ENCODE measurements at regions not wholly inside any gene's neighbourhood (a gene's known extent, or its start where the extent isn't known, plus 50 kb on each side); places are given as distances from the start of the nearest gene placed in this dataset.
"Not testable (repeated sequence)": the region's sequence is repeated elsewhere in the genome, so short reads cannot be mapped to it uniquely, and the experiment has no call there.

DNA sequence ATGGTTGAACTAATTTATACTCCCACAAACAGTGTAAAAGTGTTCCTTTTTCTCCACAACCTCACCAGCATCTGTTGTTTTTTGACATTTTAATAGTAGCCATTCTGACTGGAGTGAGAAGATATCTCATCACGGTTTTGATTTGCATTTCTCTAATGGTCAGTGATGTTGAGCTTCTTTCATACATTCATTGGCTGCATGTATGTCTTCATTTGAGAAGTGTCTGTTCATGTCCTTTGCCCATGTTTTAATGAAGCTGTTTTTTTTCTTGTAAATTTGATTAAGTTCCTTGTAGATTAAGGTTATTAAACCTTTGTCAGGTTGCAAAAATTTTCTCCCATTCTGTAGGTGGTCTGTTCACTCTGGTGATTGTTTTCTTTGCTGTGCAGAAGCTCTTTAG lies 281.1 kb downstream of the PTH2R start:
- DNase-seq, result not testable (repeated sequence)

DNA sequence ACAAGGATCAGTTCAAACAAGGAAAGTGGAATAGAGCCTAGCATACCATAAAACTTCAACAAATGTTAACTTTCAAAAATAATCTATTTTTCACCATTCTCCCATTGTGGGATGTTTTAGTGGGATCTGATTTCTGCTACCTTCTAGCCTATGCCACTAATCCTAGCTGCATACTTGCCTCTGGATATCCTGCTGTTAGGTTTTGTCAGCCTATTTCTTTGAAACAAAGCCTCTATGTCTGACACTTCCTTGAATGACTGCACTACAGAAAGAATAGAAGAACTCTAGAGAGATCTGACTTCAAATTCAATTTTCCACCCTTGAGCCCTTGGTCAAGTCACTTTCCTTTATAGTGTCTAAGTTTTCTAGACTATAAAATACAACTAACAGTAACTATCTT lies 291.5 kb downstream of the PTH2R start:
- DNase-seq, result no peak

- DNase-seq, result no peak
Measured at GRCh38 chr2:208708486-208708885, 301.9 kb downstream of the PTH2R start.

GRCh38 chr2:208711598-208711997 lies 305.0 kb downstream of the PTH2R start:
- DNase-seq, result no peak

DNA sequence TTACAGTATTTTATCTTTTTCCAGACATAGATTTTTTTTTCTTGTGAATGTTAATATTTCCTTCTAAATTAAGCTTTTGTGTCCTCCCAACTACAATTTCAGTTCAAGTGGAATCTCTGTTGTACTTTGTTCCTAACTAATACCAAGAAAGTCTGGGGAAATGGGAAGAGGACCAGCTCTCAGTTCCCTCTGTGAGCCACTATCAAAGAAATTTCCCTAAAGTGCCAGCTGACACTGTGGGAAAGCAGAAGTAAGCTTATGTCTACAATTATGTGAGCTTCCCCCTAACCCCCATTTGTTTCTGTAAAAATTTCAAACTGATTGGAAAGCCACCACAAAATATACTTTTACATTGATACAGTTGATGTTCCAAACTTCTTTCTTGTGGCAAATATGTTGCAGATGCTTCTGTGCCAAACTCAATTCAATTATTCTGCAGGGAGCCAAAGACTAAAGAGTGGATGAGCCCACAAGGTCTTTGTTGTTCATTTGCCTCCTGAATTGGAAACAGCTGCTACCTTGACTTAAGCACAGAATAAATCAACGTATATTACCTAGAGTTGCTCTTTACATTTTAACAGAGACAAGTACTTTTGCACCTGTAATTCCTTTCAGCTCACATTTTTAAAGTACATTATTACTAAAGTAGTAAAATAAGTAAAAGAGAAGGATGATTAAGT lies 306.6 kb downstream of the PTH2R start:
- DNase-seq, result no peak

DNA sequence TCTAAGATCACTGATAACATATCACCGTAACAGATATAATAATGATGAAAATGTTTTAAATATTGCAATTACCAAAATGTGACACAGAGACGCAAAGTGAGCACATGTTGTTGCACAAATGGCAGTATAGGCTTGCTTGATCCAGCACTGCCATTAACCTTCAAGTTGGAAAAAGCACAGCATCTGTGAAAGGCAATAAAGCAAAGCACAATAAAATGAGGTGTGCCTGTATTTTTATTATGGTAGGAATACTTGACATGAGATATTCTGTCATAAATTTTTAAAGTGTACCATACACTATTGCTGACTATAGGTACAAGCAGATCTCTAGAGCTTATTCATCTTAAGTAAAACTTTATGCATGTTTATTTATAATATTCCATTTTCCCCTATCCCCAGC lies 312.2 kb downstream of the PTH2R start:
- no peak for DNase-seq

DNA sequence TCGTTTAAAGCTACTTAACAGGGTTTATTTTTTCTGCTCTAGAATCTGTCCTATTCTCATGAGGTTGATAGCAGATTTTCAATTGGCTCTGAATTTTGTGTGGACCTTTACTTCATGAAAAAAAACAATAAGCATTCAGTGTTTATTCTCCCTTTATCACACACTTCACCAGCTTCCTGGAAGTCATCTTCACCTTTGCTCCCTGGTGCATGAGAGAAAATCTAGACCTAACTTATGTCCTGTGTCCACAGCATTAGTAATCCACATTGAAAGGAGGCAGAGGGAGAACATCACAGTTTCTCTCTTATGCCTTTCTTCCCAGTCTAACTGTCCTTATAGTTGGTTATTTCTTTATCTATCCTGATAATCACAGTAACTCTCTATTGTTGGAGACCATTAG lies 316.1 kb downstream of the PTH2R start:
- no peak for DNase-seq

- DNase-seq, result no peak
Measured at GRCh38 chr2:208725280-208725679, 318.7 kb downstream of the PTH2R start.

- no peak for DNase-seq
Measured at GRCh38 chr2:208726242-208726641, 319.6 kb downstream of the PTH2R start.

DNA sequence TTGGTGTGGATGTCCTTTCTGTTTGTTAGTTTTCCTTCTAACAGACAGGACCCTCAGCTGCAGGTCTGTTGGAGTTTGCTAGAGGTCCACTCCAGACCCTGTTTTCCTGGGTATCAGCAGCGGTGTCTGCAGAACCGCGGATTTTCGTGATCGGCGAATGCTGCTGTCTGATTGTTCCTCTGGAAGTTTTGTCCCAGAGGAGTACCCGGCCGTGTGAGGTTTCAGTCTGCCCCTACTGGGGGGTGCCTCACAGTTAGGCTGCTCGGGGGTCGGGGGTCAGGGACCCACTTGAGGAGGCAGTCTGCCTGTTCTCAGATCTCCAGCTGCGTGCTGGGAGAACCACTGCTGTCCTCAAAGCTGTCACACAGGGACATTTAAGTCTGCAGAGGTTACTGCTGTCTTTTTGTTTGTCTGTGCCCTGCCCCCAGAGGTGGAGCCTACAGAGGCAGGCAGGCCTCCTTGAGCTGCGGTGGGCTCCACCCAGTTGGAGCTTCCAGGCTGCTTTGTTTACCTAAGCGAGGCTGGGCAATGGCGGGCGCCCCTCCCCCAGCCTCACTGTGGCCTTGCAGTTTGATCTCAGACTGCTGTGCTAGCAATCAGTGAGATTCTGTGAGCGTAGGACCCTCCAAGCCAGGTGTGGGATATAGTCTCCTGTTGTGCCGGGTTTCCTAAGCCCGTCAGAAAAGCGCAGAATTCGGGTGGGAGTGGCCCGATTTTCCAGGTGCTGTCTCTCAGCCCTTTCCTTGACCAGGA lies 345.2 kb downstream of the PTH2R start:
- DNase-seq, result not testable (repeated sequence)

- no peak for DNase-seq
Measured at GRCh38 chr2:208757364-208757763, 350.8 kb downstream of the PTH2R start.

- DNase-seq, result not testable (repeated sequence)
Measured at GRCh38 chr2:208773074-208773473, 366.5 kb downstream of the PTH2R start.

DNA sequence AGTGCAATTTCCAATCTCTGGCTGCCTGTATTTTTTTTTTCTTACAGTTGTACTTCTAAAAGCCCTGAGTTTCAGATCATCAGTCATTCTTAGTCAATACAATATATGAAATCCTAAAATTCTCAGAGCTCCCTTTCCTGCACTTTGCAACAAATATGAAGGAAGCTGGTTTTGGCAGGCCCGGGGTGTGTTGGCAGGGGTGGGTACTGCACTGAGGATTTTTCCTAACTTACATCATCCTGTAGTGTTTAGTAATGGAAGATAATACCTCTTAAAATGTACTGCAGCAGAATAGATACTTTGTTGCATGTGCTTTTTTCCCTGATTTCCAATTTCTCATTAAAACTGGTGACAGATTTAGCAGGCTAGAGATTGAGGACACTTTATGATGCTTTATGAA lies 374.6 kb downstream of the PTH2R start:
- DNase-seq, result no peak

- DNase-seq, result no peak
Measured at GRCh38 chr2:208782097-208782496, 375.5 kb downstream of the PTH2R start.

- DNase-seq, result no peak
Measured at GRCh38 chr2:208783184-208783583, 376.6 kb downstream of the PTH2R start.

- not testable (repeated sequence) for DNase-seq
Measured at GRCh38 chr2:208784774-208785173, 378.2 kb downstream of the PTH2R start.

DNA sequence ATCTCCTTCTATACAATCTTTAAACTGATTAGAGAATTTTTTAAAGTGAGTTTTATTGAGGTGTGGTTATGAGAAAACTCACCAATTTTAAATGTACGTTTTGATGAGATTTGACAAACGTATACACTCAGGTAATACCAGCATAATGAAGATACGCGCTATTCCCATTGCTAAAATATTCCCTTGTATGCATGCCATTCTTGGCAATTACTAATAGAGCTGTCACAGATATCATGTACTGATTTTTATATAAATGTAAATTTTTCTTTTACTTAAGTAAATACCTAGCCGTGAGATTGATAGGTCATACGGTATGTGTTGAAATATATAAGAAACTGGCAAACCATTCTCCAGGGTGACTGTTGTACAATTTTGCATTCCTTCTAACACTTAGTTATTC lies 384.7 kb downstream of the PTH2R start:
- no peak for DNase-seq

DNA sequence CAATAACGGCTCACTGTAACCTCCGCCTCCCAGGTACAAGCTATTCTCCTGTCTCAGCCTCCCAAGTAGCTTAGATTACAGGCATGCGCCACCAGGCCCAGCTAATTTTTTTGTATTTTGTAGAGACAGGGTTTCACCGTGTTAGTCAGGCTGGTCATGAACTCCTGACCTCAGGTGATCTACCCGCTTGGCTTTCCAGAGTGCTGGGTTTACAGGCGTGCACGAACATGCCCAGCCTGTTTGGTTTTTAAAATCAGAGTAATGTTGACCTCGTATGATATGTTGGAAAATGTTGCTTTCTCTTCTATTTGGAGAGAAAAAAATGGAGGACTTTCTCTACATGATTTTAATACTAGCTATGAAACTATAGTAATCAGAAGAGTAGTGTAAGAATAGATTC lies 386.2 kb downstream of the PTH2R start:
- DNase-seq, result no peak

DNA sequence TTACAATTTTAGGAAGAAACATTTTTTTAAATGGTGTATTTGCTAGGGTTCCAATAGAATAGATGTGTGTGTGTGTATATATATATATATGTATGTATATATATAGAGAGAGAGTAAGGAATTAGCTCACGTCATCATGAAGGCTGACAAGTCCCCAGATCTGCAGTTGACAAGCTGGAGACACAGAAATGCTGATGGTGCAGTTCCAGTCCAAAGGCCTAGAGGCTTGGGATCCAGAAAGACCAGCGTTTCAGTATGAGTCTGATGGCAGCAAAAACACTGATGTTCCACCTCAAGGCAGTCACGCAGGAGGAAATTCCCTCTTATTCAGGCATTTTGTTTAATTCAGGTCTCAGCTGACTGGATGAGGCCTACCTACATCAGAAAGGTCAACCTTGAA lies 386.8 kb downstream of the PTH2R start:
- DNase-seq, result no peak

DNA sequence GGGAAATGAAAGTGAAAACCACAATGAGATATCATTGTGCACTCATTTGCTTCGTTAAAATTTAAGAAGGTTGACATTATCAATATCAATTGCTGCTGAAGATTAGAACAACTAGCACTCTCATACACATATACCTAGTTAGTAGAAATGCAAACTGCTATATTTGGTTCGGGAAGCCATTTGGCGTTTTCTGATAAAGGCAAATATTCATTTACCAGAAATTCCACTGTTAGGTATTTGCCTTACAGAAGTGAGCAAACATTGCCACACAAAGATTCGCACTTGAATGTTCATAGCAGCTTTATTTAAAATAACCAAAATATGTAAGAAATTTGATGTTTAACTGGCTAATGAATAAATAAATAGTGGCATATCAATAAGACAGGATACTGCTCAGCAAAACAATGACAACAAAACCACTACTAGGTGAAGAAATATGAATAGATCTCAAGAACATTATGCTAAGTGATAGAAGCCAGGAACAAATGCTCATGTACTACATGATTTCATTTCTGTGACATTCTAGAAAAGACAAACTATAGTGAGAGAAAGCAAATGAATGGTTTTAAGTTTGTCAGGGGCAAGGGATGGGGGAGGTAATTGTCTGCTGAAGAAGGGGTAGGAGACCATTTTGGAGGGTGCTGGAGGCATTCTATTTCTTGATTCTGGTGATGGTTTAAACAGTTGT lies 387.8 kb downstream of the PTH2R start:
- no peak for DNase-seq

GRCh38 chr2:208798698-208799097 lies 392.1 kb downstream of the PTH2R start:
- DNase-seq, result no peak

GRCh38 chr2:208799397-208799796 lies 392.8 kb downstream of the PTH2R start:
- DNase-seq, result no peak

DNA sequence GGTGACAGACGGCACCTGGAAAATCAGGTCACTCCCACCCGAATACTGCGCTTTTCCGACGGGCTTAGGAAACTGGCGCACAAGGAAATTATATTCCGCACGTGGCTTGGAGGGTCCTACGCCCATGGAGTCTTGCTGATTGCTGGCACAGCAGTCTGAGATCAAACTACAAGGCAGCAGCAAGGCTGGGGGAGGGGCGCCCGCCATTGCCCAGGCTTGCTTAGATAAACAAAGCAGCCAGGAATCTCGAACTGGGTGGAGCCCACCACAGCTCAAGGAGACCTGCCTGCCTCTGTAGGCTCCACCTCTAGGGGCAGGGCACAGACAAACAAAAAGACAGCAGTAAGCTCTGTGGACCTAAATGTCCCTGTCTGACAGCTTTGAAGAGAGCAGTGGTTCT lies 394.3 kb downstream of the PTH2R start:
- not testable (repeated sequence) for DNase-seq

GRCh38 chr2:208807756-208808155 lies 401.2 kb downstream of the PTH2R start:
- DNase-seq, result no peak

Measured in NCI-H2227 treated with DMSO at 0.1 percent for 48 hours (cell line).